ENCODE measurements at regions not wholly inside any gene's neighbourhood (a gene's known extent, or its start where the extent isn't known, plus 50 kb on each side); places are given as distances from the start of the nearest gene placed in this dataset.

DNA sequence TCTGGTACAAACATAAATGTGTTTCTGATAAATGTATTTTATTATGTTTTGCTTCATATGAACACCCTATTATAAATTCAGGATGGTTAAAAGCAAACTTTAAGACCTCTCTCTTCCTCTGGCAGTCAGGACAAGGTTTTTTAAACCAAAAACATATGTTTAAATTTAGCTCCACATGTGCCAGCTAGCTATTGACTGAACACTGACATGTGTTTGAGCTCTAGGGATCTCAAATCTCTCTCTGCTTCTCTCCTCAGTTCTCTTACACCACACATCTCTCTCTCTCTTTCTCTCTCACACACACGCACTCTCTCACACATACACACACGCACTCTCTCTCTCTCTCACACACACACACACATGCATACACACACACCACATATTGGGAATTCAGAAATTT, 150.1 kb upstream of the RFX3 start:
- TF ChIP-seq, protein P1, sequence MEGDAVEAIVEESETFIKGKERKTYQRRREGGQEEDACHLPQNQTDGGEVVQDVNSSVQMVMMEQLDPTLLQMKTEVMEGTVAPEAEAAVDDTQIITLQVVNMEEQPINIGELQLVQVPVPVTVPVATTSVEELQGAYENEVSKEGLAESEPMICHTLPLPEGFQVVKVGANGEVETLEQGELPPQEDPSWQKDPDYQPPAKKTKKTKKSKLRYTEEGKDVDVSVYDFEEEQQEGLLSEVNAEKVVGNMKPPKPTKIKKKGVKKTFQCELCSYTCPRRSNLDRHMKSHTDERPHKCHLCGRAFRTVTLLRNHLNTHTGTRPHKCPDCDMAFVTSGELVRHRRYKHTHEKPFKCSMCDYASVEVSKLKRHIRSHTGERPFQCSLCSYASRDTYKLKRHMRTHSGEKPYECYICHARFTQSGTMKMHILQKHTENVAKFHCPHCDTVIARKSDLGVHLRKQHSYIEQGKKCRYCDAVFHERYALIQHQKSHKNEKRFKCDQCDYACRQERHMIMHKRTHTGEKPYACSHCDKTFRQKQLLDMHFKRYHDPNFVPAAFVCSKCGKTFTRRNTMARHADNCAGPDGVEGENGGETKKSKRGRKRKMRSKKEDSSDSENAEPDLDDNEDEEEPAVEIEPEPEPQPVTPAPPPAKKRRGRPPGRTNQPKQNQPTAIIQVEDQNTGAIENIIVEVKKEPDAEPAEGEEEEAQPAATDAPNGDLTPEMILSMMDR (IDR thresholded peaks at IDR 0.05): no peak
- no peak for TF ChIP-seq TCF7L2 (IDR thresholded peaks at IDR 0.05; ENCODE audit: low read depth, low read length)
